Suprapubic skin (tissue), 4 donors: ENCODE measurements at regions not wholly inside any gene's neighbourhood (a gene's known extent, or its start where the extent isn't known, plus 50 kb on each side); places are given as distances from the start of the nearest gene placed in this dataset.

Experiments
- POLR2A ChIP-seq, 2 donors: fragments of 450-650 bp; IDR thresholded peaks; one replicate each; pipeline ENCODE4 v1.6.1; 2017; ENCODE audit warnings: antibody characterized with exemption in 2 of 2, mild to moderate bottlenecking in 2 of 2, moderate library complexity in 2 of 2
- POLR2AphosphoS5 ChIP-seq, 3 donors: sonication (generic); formaldehyde crosslinking; IDR thresholded peaks; one replicate each; pipeline ENCODE4 v1.6.1; 2017; ENCODE audit warnings: antibody characterized with exemption in 3 of 3
- TF ChIP-seq, protein P1 (sequence below), 2 donors: fragments of 200-600 bp in 1 of 2; fragments of 450-650 bp in 1 of 2; sonication (generic) in 1 of 2; IDR thresholded peaks; one replicate each; pipeline ENCODE4 v1.5.1; 2016 to 2019; ENCODE audit warnings: antibody characterized with exemption in 2 of 2, mild to moderate bottlenecking in 1 of 2, moderate library complexity in 1 of 2

DNA sequence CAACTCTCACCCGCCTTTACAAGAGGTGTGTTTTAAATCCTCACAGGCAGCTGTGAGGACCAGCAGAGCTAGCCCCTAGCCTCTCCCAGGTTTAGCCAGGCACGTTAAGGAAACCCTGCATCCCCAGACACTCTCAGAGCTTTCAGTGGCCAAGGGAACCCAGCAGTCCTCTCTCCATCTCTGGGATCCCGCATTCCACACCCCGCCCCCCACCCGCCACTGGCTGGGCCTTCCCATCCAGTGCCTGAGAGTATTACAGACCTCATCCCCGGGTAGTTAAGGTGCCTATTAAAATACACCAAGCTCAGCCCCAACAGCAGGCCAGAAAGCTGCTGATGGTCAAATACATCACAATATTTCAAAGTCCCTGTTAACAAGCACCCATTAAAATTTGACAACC is 256.2 kb downstream of the BCOR start:
- TF ChIP-seq, protein P1, sequence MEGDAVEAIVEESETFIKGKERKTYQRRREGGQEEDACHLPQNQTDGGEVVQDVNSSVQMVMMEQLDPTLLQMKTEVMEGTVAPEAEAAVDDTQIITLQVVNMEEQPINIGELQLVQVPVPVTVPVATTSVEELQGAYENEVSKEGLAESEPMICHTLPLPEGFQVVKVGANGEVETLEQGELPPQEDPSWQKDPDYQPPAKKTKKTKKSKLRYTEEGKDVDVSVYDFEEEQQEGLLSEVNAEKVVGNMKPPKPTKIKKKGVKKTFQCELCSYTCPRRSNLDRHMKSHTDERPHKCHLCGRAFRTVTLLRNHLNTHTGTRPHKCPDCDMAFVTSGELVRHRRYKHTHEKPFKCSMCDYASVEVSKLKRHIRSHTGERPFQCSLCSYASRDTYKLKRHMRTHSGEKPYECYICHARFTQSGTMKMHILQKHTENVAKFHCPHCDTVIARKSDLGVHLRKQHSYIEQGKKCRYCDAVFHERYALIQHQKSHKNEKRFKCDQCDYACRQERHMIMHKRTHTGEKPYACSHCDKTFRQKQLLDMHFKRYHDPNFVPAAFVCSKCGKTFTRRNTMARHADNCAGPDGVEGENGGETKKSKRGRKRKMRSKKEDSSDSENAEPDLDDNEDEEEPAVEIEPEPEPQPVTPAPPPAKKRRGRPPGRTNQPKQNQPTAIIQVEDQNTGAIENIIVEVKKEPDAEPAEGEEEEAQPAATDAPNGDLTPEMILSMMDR (IDR thresholded peaks at IDR 0.05) = no peak
- no peak for TF ChIP-seq POLR2A (IDR thresholded peaks at IDR 0.05)
- no peak for TF ChIP-seq POLR2AphosphoS5 (IDR thresholded peaks at IDR 0.05)
